HG03095 (cell line): ENCODE measurements at regions not wholly inside any gene's neighbourhood (a gene's known extent, or its start where the extent isn't known, plus 50 kb on each side); places are given as distances from the start of the nearest gene placed in this dataset.
"Not testable (repeated sequence)": the region's sequence is repeated elsewhere in the genome, so short reads cannot be mapped to it uniquely, and the experiment has no call there.

ENCODE experiments used
- ATAC-seq: cut with Tn5 transposase; IDR thresholded peaks from one replicate; pipeline ENCODE4 v1.9.1; 2021; ENCODE audit warnings: moderate library complexity; ENCODE audit not compliant: unreplicated experiment

GRCh38 chr5:99081711-99082110, 152.9 kb upstream of the CHD1 start:
- no peak for ATAC-seq

- peak; percentile 83 for ATAC-seq
These were observed 148.2 kb upstream of the CHD1 start for GRCh38 chr5:99076723-99077640.

DNA sequence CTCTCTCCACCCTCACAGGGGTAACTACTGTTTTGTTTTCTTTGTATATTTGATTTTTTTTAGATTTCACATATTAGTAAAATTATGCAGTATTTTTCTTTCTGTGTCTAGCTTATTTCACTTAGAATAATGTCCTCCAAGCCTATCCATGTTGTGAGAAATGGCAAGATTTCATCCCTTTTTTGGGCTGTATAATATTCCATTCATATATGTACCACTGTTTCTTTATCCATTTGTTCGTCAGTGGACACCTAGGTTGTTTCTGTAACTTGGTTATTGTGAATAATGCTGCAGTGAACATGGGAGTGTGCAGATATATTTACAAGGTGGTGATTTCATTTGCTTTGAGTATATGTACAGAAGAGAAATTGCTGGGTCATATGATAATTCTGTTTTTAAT, 144.0 kb upstream of the CHD1 start:
- no peak for ATAC-seq

DNA sequence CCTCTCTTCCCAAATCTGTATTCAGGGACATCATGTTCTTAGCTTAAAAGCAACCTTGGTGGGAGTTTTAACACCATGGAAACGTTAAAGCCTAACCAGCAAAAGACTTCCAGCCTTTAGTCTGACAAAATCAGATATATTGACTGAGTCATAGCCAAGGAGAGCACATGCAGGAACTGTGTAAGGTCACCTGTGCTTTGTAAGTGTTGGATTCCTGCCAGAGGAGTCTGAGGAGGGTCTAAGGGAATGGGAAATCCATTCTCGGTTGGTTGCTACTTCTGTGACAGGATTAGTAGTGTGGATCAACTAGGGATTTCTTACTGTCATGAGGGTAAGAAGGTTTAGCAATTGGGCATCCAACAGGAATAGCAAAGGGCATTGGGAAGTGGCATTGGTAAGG, 142.0 kb upstream of the CHD1 start:
- ATAC-seq = no peak

DNA sequence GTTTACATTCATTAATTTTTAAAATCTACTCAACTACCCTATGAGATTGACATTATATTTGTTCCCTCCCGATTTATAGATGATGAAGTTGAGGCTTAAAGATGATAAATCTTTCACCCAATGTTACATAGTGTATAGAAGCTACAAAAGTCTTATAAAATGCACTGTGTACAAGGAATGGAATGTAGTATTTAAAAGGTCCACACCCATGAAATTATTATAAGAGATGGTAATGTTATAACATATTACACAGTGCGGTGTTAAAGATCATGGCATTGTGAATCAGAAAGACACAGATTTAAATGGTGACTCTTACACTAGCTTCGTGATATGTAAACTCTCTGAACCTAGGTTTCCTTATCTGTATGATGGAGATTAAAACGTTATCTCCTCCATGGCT, 141.6 kb upstream of the CHD1 start:
- no peak for ATAC-seq

GRCh38 chr5:99068944-99069650, 140.3 kb upstream of the CHD1 start:
- peak; percentile 93 for ATAC-seq

DNA sequence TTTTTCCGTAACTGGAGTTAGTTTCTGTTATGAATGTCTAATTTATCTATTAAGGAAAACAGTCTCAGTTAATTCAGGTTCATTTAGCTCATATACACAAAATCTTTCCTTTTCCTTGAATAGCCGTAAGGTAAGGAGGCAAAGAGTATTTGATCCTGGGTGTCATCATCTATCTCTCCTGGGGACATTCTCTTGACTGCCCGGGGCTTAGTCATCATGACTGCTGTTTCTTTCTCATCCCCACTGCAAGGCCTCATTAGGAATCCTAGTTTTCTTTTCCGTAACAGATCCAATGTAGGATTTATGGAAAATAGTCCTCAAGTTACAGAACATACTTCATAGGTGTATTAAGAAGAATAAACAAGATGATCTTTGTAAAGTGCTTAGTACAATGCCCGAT, 134.9 kb upstream of the CHD1 start:
- ATAC-seq = no peak

DNA sequence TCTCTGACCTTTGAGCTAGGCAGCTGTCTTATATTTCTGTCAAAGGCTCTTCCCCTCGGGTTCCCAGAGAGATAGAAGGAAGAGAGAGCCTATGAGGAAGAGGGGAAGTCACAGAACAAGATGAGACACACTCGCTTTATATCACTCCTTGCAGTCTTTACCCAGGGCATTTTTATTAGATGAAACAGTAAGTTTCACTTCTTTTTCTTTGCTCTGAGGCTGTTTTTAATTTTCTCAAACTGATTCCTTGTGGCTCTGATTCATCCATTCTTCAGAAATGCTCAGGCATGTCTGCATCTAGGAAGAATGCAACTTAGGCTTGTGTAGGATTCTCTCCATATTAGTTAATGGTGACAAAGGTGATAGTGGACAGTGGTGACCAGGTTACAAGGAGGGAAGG, 132.9 kb upstream of the CHD1 start:
- no peak for ATAC-seq

- no peak for ATAC-seq
These were observed 132.5 kb upstream of the CHD1 start for GRCh38 chr5:99061299-99061698.

DNA sequence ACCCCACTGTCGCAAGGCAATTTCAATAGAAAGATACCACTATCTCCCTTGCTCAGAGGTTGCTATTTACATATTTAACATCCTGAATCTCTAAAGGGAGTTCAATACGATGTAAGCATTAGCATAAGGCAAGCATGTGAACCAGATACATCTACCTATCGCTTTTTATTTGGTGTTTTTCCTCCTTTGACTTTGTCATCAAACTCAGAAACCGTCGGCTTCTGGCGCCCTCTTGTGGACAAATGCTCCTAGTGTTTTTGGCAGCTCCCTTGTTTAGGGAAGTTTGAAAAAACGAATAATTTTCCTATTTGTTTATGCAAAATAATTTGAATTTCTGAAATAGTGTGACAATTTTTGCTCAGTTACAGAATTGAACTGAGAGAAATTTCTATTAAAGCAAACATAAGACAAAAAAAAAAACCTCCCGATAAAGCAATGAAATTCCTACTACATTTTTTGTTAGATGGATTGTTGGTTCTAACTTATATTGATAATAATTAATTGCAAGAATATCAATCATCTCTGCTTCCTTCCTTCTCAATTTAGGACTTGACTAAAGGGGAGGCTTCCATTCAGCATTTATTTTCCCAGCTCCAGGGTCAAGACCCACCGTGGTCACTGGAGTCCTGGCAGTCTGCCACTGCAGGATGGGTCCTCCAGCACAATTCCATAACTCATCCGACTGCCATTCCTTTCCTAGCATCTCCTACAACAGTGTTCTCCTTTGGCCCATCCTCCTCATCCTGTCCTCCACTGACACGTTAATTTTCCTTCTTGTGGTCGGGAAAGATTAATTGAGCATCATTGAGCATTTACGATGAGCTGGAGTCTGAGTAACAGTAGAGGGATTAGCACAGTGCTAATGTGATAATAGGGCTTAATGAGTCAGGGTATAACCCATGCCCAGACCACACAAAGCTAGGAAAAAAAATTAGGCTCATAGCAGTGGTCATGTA, 131.8 kb upstream of the CHD1 start:
- peak; percentile 46 for ATAC-seq

DNA sequence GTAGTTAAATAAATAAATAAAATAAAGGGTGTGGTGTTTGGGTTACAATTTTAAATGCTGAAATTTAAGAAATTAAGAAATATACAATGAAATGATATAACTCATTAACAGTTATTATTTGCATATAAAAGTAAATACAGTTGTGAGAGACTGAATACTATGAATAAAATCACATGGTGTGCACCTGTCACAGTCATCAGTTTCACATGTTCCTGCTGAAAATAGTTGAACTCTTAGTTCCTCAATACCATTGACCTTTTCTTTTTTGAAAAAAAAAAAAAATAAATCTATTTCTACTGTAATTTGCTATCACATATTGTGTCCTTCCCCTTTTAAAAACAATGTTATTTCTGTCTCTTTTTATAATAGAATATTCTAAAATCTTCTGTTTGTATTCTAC, 130.9 kb upstream of the CHD1 start:
- peak; percentile 68 for ATAC-seq

- ATAC-seq = no peak
These were observed 129.7 kb upstream of the CHD1 start for GRCh38 chr5:99058466-99058865.

GRCh38 chr5:99054972-99055371, 126.2 kb upstream of the CHD1 start:
- peak; percentile 59 for ATAC-seq

DNA sequence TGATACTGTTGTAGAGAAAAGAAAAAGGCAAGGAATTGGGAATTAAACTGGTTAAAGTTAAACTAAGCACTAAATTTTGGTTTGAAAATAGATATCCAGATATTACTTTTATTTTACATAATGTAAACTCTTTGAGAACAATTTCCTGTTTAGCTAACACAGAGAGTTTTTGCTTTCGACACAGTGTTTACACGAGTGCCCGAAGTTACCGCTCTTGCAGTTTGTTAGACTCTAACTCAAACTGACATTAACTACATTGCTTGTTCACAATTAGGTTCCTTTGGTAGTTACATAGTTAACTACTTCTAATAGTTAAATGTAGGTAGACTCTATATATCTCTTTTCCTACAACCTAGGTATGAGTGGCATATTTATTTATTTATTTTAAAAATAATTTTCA, 117.1 kb upstream of the CHD1 start:
- no peak for ATAC-seq

- ATAC-seq = not testable (repeated sequence)
These were observed 114.5 kb upstream of the CHD1 start for GRCh38 chr5:99043257-99043656.

- no peak for ATAC-seq
These were observed 108.9 kb upstream of the CHD1 start for GRCh38 chr5:99037668-99038067.

- ATAC-seq = no peak
These were observed 107.1 kb upstream of the CHD1 start for GRCh38 chr5:99035942-99036341.

GRCh38 chr5:99034336-99034735, 105.5 kb upstream of the CHD1 start:
- no peak for ATAC-seq

DNA sequence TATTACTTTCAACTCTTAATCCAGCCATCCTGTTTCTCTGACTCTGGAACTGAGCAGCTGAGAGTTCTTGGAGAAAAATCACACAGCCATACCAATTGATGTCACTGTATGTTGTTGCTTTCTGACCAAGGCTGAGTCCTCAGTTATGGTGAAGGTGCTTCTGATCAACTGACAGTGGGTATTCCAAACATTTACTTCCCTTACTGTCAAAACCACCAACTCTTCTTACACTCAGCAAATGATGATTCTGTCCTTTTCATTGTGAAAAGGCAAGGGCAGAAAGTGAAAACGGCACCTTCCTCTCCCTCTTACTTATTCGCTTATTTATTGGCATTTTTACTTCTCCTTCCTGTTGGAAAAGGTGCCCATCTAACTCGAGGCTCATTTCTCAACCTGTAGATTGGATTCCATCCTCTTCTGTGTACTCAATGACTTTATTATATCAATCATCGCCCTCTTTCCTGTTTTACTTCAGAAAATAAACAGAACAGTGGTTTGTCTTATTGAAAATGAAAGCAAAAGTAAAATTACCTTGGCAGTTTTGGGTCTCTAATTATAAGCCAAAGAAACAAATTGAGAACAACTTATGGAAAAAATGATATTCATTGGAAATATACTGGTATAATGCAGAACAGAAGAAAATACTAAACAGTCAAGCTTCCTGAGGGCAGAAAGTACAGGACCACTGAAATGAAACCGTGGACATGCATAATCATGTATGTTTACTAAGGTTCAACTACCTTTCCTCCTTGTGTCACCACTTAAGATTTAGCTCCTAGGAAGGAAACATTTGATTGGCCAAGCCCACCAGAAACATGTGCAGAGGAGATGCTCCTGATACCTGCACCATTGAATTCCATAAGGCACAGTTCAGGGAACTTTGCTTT, 104.5 kb upstream of the CHD1 start:
- no peak for ATAC-seq
